Muscle of arm (tissue), 1 donor: ENCODE measurements at regions not wholly inside any gene's neighbourhood (a gene's known extent, or its start where the extent isn't known, plus 50 kb on each side); places are given as distances from the start of the nearest gene placed in this dataset.
"Not testable (repeated sequence)": the region's sequence is repeated elsewhere in the genome, so short reads cannot be mapped to it uniquely, and the experiment has no call there.

ENCODE experiments used
- DNase-seq: peaks from one replicate; pipeline ENCODE4 v3.0.0-alpha.2; 2013

DNA sequence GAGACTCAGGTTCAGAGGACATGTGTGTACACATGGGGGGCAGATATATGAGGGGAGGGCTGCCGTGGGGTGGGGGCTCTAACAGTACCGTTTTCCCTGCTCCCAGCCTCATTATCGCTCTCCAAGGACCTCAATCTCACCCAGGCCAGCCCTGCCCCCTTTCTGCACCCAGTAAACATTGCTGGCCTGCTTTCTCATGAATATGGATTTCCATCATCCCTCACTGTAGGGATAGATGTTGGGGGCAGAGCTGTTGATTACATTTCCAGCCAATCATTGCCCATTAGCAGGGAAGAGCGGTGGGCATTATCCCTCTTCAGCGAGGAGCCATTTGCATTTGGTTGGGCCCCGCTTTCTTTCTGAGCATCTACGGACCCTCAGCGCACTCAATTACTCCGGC, 273.8 kb downstream of the RPS6KC1 start:
- no peak for DNase-seq

DNA sequence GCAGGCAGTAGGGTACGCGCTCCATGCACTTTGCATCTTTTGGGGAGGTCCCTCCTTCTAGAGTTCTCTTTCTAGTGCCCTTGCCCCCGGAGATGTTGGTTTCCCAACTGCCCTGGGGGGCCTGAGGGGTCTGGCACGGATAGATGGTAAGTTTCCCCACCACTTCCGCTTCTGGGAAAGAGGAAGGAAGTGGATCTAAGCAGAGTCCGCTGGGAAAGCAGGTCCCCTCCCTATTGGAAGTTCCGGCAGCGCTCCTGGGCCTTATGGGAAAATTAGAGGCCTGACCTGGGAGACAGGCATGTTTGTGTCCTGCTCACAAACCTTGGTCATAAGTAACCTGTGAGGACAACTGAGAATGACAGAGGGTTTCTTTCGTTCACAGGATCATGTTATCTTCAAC, 274.4 kb downstream of the RPS6KC1 start:
- no peak for DNase-seq

DNA sequence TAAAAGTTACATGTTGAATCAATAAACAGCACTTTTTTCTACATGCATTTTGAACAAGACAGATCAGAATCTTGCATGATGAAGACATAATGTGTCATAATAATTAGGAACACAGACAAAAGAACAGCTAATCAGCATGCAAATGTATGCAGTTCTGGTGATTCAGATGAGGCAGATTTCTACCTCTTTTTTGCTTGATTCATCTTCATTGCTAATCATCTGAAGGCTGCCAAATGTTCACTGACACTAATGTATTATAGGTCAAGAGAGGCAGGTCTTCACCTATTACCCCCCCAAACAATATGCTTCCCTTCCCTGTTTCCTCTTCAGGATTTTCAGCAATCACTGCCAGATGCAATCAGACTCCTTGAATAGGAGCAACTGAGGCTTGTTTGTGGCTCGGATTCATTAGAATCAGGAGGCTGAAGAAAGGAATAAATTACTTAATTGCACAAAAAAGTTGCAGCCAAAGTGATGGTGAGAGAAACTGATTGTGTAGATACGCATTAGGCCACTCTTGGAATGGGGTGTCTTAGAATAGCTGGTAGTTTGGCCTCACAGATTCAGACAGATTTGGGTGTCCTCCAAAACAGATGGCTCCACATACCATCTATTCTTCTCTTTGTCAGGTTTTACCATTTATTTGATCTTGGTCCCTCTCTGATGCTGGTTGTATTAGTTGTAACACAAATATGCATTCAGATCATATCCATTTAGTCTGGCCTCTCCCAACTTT, 275.4 kb downstream of the RPS6KC1 start:
- no peak for DNase-seq

DNA sequence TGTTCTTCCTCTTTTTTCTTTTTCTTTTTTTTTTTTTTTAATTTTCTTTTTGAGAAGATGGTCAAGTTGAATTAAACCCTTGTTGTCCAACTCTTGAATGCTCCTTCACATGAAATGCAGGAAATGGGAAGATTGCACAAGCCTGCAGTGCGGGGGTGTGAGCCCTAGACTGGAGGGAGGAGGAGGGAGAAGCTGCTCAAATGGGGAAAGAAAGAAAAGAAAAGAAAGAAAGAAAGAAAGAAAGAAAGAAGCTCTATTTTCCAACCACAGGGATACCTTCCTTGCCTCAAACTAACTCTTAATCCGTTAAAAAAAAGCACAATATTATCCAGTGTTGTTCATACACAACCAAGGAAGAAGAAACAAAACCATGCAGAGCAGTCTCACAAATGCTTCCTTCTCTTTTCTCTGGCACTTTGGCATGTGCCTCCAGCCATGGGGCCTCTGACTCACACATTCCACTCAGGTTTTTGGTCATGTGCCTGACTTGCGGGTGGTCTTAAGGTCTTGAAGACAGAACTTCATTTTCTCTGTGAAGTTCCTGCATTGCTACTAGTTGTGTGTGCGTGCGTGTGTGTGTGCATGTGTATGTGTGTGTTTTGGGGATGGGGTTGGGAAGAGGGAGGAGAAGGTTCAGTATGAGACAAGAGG, 276.1 kb downstream of the RPS6KC1 start:
- peak; percentile 17 for DNase-seq

DNA sequence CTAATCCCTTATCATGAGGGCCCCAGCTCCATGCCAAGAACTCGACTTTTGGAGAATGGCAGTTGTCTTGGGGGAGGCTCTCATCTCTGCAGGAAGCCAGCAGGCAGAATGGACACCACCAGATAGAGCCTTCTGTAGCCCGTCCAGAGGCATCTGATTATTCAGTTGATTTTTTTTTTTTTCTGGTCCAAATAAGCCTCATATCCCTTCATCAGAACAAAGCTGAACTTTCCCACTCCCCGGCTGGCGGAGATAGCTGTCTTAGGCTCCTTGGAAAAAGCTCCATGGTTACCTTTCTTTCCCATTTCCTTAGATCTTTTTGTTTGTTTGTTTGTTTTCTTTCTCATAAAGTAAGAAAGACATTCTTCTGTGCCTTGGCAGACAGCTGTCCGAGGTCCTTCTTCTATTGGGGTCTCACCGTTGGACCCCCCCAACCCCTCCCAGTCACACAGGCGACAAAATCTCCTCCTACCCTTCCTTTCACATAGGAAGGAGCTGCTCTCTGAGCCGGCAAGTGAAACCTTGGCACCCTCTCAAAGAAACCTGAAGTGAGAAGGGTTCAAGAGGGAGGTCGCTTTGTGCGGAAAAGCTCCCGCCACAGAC, 278.5 kb downstream of the RPS6KC1 start:
- no peak for DNase-seq

DNA sequence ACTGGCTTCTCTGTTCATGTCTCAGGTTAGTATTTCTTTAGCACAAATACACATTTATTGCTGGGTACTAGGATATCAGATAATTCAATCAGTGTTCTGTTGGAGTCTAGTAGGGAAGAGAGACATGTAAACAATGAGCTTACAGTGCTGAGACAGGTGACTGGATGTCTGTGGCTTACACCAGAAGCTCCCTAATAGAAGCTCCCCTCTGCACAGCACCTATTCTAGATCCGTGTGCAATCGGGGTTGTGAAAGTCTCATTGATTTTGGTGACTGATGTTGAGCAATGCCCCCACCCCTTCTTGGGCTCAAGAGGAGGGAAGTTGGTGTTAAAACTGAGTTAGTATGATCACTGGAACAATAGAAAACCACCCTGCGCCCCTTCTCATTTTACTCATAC, 279.2 kb downstream of the RPS6KC1 start:
- DNase-seq = no peak

DNA sequence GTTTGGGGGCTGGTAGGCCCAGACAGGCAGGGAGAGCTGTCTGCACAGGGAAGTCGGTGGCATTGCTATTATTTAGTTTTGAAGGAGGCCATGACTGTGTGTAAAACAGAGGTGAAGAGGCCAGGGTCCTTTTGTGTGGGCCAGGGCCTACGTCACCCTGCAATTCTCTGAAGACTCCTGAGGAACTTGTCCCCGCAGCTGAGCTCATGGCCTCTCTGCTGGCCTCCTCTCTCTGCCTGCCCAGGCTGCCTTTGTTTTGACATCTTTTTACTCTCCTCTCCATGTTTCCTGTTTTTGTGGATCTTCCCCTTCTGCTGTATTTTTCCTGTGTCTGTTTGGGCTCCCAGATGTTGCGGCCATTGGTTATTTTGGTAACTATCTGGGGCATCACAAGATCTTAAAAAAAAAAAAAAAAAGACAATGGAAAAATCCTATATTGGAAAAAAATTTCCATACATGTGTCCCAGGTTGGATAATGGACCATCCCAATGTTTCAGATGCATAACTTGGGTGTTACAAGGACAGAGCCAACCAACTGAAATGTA, 280.7 kb downstream of the RPS6KC1 start:
- DNase-seq = no peak

DNA sequence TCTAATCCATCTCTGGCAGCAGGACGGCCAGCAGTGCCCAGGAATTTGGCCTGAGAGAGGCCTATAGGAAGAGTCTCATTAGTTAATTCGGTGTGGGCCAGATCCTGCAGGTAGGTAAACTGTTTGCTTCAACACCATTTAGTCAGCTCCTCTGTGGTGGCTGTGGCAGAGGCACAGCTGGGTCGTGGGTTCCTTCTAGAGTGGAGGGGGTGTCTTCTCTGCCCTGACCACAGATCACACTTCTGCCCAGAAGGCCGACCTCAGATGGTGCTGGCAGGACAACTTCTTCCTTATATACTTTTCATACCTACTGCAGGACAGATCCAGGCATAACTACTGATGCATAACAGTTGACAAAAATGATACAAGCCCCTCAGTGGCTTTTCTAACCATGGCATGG, 281.4 kb downstream of the RPS6KC1 start:
- DNase-seq = no peak

DNA sequence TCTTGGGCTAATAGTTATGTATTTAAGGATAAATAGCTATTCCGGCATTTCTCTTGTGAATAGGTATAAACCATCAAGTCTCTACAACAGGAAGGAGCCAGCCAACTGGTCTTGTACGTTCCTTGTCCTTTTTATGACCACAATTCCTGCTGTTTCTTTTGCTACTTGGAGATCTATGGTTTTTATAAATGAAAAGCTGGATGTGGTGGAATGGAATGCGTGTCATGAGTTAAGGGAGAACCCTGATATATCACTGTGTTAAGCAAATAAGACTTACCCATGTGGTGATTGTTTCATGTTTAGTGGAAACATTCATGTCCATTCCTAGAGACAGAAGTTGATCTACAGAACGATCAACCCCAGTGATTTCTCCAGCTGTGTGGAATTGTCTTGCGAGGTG, 282.1 kb downstream of the RPS6KC1 start:
- no peak for DNase-seq

DNA sequence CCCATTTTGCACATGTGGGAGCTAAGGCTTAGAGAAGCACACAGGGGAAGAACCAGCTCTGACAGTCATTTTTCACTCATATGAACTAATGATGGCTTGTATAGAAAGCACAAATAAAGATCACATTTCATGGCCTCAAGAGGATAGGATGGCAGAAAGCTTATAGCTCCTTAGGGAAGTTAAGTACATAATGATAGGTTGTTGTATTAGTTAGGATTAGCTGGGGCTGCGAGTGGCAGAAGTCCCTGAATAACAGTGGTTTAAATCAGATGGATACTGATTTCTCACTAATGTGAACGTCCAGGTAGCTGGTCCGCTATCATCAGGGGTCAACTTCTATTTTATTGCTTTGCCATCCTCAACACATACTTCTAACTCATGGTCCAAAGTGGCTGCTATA, 284.0 kb downstream of the RPS6KC1 start:
- no peak for DNase-seq

DNA sequence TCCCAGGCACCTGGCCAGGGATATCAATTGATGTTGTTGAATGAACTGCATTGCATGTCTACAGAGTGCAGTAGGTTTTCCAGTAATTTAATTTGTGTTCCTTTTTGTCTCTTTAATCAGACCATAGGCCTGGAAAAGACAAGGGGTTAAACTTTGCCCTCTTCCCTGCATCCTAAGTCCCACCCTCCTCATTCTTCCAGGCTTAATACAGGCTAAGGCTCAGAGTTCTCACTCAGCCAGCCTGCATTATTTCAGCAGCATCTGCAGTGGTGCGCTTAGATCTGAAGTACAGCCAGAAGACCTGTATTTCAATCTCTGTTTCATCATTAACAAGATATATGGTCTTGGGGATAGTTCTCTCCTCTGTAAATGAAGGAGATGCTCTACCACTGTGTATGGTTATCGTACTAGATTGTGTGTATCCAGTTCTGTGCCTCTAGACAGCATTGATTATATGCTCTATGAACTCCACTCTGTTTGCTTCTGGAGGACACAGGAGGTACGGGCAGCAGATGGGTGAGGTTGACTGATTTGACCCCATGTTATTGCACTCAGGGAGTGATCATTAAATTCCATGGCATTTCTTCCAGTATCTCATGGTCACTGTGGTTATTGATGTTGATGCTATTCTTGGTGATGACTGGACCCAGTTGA, 286.1 kb downstream of the RPS6KC1 start:
- no peak for DNase-seq

DNA sequence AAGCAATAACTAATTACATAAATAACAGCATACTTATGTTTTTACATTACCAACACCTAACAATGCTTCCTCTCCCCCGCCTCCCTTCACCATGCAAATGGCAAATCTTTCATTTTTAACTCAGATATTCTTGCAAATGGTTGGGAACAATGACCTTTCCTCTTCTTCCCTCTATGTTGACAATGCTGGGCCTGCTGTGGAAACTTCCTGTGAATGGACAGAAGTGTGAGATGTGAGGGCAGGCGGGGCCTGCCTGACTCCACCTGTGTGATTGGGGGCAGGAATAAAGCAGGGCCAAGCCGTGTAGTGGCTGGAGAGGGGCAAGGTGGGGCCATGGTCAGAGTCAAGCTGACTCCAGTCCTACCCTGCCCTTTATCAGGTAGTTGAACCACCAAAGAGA, 289.6 kb downstream of the RPS6KC1 start:
- no peak for DNase-seq

DNA sequence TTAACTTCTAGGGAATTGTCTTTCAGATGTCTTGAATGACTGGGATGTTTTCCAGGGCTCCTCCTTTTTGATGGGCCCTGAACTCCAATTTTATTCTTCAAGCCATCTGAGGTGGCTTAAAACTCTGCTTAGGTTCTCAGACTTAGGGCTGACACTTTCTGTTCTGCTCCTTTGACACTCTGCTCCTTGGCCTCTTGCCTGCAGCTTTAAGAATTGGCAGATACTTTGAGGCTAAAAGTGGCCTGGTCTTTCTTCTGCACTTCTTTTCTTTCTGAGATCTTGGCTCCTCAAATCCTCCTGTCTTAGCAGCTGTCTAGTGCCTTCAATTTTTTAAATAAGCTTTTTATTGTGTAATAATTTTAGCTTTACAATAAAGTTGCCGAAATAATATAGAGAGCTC, 294.6 kb downstream of the RPS6KC1 start:
- DNase-seq = no peak

DNA sequence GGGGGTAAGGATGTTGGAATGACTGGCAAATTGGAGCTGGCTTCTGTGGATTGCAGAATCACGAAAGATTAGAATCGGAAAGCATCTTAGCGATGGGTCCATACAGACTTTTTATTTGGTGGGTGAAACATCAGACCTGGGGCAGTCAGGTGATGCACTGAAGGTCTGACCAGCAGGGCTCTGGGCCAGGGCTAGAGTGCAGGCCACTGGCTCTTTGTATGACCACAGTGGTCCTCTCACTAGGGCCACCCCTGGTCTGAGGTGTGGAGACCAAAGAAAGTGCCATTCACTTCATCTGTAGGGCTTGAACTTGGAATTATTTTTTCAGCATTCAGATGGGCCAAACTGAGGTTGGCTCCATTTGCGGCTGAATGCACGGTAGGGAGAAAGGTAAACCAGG, 306.4 kb downstream of the RPS6KC1 start:
- no peak for DNase-seq

DNA sequence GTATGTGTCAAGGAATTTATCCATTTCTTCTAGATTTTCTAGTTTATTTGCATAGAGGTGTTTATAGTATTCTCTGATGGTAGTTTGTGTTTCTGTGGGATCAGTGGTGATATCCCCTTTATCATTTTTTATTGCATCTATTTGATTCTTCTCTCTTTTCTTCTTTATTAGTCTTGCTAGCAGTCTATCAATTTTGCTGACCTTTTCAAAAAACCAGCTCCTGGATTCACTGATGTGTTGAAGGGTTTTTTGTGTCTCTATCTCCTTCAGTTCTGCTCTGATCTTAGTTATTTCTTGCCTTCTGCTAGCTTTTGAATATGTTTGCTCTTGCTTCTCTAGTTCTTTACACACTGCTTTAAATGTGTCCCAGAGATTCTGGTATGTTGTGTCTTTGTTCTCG, 307.3 kb downstream of the RPS6KC1 start:
- DNase-seq = not testable (repeated sequence)

DNA sequence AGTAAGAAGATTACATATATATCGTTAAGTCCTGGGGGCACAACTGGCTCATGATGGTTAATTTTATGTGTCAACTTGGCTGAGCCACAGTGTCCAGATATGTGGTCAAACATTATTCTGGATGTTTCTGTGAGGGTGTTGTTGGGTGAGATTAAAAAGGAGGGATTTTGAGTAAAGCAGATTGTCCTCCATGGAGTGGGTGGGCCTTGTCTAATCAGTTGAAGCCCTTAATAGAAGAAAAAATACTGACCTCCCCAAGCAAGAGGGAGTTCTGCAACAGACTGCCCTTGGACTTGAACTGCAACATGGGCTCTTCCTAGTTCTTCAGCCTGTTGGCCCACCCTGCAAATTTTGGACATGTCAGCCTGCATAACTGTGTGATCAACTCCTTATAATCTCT, 311.6 kb downstream of the RPS6KC1 start:
- no peak for DNase-seq

DNA sequence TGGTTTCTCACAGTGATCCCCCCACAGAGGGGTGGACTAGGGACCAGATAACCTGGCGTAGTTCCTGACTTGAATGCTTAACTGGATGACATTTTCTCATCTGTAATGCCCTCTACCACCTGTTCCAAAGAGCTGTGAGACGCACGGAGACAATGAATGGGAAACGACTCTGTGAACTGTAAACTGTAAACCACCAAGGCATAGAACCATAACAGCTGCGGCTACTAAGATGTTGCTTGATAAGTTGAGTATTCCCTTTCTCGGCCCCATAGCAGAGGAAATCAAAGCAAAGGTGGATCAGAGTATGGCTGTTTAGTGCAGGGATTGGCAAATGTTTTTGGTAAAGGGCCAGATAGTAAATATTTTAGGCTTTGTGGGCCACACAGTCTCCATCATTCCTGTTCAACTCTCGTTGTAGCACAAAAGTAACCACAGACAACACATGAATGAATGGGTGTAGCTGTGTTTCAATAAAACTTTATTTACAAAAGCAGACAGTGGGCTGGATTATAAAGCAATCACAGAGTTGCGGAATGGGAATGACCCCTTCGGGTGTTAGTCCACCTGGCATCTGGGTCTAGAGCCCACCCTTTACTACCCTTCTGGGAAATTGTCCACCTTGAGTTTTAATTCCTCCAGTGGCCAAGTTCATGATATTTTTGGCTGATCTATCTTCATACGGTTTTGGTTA, 315.2 kb downstream of the RPS6KC1 start:
- no peak for DNase-seq

DNA sequence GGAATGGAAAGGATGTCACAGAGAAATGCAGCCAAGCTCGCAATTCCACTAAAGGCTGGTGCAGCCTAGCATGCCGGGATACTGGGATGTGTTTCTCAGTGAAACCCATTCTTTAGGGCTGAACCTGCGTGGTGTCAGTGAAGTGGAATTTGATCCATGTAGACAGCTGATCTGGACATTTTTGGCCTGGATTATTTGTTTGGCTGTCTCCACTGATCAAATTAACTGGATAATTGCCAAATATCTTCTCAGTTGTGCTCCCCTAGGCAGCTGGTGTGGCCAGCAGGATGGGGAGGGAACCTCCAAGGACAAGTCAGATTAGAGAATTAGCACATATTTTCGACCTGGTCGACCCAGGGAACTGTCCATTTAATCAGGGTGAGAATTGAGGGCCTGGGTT, 318.4 kb downstream of the RPS6KC1 start:
- DNase-seq = no peak

DNA sequence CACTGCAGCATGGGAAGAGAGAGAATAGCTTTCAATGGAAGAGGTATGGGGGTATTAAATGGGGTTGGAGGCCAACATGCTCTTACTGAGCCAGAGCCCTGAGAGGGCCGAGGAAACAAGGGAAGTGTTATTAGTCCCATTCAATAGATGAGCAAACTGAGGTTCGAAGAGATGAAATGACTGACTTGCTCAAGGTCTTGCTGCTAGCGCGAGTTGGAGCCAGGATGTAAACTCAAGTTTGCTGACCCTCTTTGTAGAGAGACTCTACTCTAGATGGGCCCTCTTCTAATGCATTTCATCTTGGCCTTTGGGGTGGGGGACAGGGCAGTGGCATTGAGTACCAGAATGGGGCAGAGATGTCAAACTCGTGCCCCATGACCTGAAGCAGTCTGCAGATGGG, 319.5 kb downstream of the RPS6KC1 start:
- DNase-seq = no peak

DNA sequence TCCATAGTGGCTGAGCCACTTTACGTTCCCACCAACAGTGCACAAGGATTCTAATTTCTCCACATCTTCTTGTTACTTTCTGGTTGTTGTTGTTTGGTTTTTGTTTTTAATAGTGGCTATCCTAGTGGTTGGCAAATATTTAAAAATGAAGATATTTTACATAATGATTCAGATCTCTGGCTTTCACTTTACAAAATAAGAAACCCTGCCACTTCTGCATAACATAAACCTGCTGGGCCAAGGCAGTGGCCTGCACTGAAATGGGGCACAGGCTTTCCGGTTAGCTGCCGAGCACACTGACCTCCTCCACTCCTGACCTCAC, 320.4 kb downstream of the RPS6KC1 start:
- DNase-seq = no peak

DNA sequence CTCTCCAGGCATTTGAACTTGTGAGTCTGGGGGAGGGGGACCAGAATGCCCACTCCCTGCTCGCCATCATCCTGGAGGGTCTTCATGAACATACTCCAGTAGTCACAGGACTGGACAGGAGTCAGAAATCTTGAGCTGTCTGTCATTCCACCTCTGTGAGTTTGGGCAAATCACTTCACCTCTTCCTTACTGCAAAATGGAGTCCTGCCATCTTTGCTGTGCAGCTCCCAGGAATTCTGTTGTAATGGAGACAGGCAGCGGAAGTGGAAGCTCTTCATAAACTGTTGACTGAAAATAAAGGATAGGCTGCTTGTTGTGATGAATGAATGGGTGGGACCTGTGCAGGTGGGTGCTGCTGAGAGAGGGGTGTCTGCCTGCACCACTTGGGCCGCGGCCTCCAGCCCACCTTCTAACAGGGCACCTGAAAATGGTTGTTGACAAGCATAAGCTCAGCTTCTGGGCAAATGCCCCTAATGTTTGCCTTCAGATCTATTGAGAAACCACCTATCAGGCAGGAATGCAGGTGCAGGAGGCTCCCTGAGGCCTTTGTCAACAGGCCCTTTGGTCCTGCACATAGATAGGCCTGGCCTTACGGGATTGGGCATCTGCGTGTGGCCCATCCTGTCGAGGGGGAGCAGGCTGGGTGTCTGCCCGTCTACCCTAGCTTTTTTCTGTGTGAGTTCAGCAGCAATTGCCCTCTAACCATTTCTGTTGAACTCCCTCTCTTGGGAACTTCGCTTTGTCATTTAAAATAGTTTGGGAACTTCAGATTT, 321.0 kb downstream of the RPS6KC1 start:
- no peak for DNase-seq
